OCI-LY1 (cell line): ENCODE measurements at regions not wholly inside any gene's neighbourhood (a gene's known extent, or its start where the extent isn't known, plus 50 kb on each side); places are given as distances from the start of the nearest gene placed in this dataset.

ENCODE experiments used
- H2AFZ ChIP-seq: fragments of 200-600 bp; sonication (generic), shearing (Covaris generic); 2 replicates; pipeline ENCODE4 v1.6.0; 2014; ENCODE audit warnings: antibody characterized with exemption, mild to moderate bottlenecking, low read length
- H3F3A ChIP-seq: fragments of 200-600 bp; sonication (generic), shearing (Covaris generic); 2 replicates; pipeline ENCODE4 v1.6.0; 2014; ENCODE audit warnings: mild to moderate bottlenecking, antibody characterized with exemption, low read length, moderate library complexity; ENCODE audit not compliant: insufficient read depth
- H3K27ac ChIP-seq: fragments of 200-600 bp; sonication (generic); 2 replicates; pipeline ENCODE4 v1.5.1; 2014; ENCODE audit warnings: low read length, mixed run types, mild to moderate bottlenecking, low read depth; ENCODE audit not compliant: poor library complexity, severe bottlenecking
- H3K27me3 ChIP-seq: fragments of 200-600 bp; sonication (generic); 2 replicates; pipeline ENCODE4 v1.6.0; 2014; ENCODE audit warnings: antibody characterized with exemption, mild to moderate bottlenecking, low read length, moderate library complexity; ENCODE audit not compliant: insufficient read depth
- H3K36me3 ChIP-seq: fragments of 200-600 bp; sonication (generic); 2 replicates; pipeline ENCODE4 v1.6.1; 2014; ENCODE audit warnings: mild to moderate bottlenecking, antibody characterized with exemption, low read length, moderate library complexity, mixed read lengths; ENCODE audit not compliant: insufficient read depth
- H3K4me1 ChIP-seq: fragments of 200-600 bp; sonication (generic); 2 replicates; pipeline ENCODE4 v1.5.1; 2014; ENCODE audit warnings: mild to moderate bottlenecking, low read length, moderate library complexity; ENCODE audit not compliant: insufficient read depth, severe bottlenecking
- H3K4me2 ChIP-seq: fragments of 200-600 bp; sonication (generic), shearing (Covaris generic); 2 replicates; pipeline ENCODE4 v1.6.1; 2014; ENCODE audit warnings: low read length
- H3K4me3 ChIP-seq: fragments of 200-600 bp; sonication (generic); 2 replicates; pipeline ENCODE4 v1.5.1; 2014; ENCODE audit warnings: low read length, low read depth, mild to moderate bottlenecking, mixed read lengths; ENCODE audit not compliant: poor library complexity, severe bottlenecking
- H3K79me2 ChIP-seq: fragments of 200-600 bp; shearing (Covaris generic); 2 replicates; pipeline ENCODE4 v1.6.1; 2016; ENCODE audit warnings: mixed run types, low read length, mixed read lengths; ENCODE audit not compliant: insufficient read depth
- H3K9ac ChIP-seq: fragments of 200-600 bp; sonication (generic), shearing (Covaris generic); 2 replicates; pipeline ENCODE4 v1.6.1; 2014; ENCODE audit warnings: mild to moderate bottlenecking, low read length, mixed read lengths
- H3K9me2 ChIP-seq: fragments of 200-600 bp; sonication (generic), shearing (Covaris generic); 2 replicates; pipeline ENCODE4 v1.6.1; 2014; ENCODE audit warnings: low read depth, mild to moderate bottlenecking, low read length, mixed read lengths
- H3K9me3 ChIP-seq: fragments of 200-600 bp; shearing (Covaris generic); 2 replicates; pipeline ENCODE4 v1.6.1; 2014; ENCODE audit warnings: low read length, mixed read lengths
- H4K20me1 ChIP-seq: fragments of 200-600 bp; sonication (generic), shearing (Covaris generic); 2 replicates; pipeline ENCODE4 v1.6.0; 2016; ENCODE audit warnings: mild to moderate bottlenecking, low read length; ENCODE audit not compliant: insufficient read depth
- CTCF ChIP-seq: fragments of 200-600 bp; sonication (generic), shearing (Covaris generic); IDR thresholded peaks from 2 replicates; pipeline ENCODE4 v1.5.1; 2017; ENCODE audit warnings: mild to moderate bottlenecking, antibody characterized with exemption, low read length, moderate library complexity, mixed read lengths
- EZH2 ChIP-seq: fragments of 200-600 bp; sonication (generic), shearing (Covaris generic); IDR thresholded peaks from 2 replicates; pipeline ENCODE4 v1.8.0; 2017; ENCODE audit warnings: borderline replicate concordance, mixed run types, mild to moderate bottlenecking, antibody characterized with exemption, low read length, moderate library complexity, mixed read lengths

- Histone ChIP-seq H3K9me2 (no peaks in the 10 kb centered on the region), H3K9me3 (no peaks in the 10 kb centered on the region), H2AFZ (no peak overlapping the region), H3F3A (no peaks in the 10 kb centered on the region), H3K27me3 (no peaks in the 10 kb centered on the region), H3K27ac (no peak overlapping the region), H3K9ac (no peak overlapping the region), H4K20me1 (no peaks in the 10 kb centered on the region), H3K4me1 (no peaks in the 10 kb centered on the region), H3K4me2 (no peak overlapping the region), H3K4me3 (no peak overlapping the region), H3K79me2 (no peaks in the 10 kb centered on the region), H3K36me3 (no peaks in the 10 kb centered on the region)
- TF ChIP-seq EZH2 (no peak), CTCF (no peak)
These were observed 407.4 kb upstream of the ZNF507 start for GRCh38 chr19:31937983-31938382.

GRCh38 chr19:31938675-31939074 is 406.7 kb upstream of the ZNF507 start:
- TF ChIP-seq CTCF: no peak
- TF ChIP-seq EZH2: no peak
- H3K9me3 ChIP-seq: no peaks in the 10 kb centered on the region

GRCh38 chr19:31940396-31940795 is 405.0 kb upstream of the ZNF507 start:
- Histone ChIP-seq H3K27ac (no peak overlapping the region), H3K36me3 (no peaks in the 10 kb centered on the region), H3K9me2 (no peaks in the 10 kb centered on the region), H3F3A (no peaks in the 10 kb centered on the region), H3K4me1 (no peaks in the 10 kb centered on the region), H3K79me2 (no peaks in the 10 kb centered on the region), H2AFZ (no peak overlapping the region), H3K4me3 (no peak overlapping the region), H4K20me1 (no peaks in the 10 kb centered on the region), H3K9me3 (no peaks in the 10 kb centered on the region), H3K27me3 (no peaks in the 10 kb centered on the region), H3K4me2 (no peak overlapping the region), H3K9ac (no peak overlapping the region)
- TF ChIP-seq CTCF (no peak), EZH2 (no peak)

More at GRCh38 chr19:31938675-31939074, 406.7 kb upstream of the ZNF507 start:
- H3K4me3 ChIP-seq: no peak overlapping the region
- H3K9me2 ChIP-seq: no peaks in the 10 kb centered on the region
- H3K27me3 ChIP-seq: no peaks in the 10 kb centered on the region
- H4K20me1 ChIP-seq: no peaks in the 10 kb centered on the region
- no peaks in the 10 kb centered on the region for H3K79me2 ChIP-seq
- no peak overlapping the region for H2AFZ ChIP-seq
- no peaks in the 10 kb centered on the region for H3F3A ChIP-seq
- H3K4me2 ChIP-seq: no peak overlapping the region
- no peaks in the 10 kb centered on the region for H3K4me1 ChIP-seq
- no peak overlapping the region for H3K9ac ChIP-seq
- H3K36me3 ChIP-seq: no peaks in the 10 kb centered on the region
- no peak overlapping the region for H3K27ac ChIP-seq
